ENCODE measurements at regions not wholly inside any gene's neighbourhood (a gene's known extent, or its start where the extent isn't known, plus 50 kb on each side); places are given as distances from the start of the nearest gene placed in this dataset.

GRCh38 chr2:58686776-58687175, 445.7 kb upstream of the FANCL start:
- TF ChIP-seq CTCF (IDR thresholded peaks at IDR 0.05; ENCODE audit: low read depth, low read length): no peak
- H3K4me3 ChIP-seq (ENCODE audit: low read depth, low read length): no peak overlapping the region

GRCh38 chr2:58680755-58681310, 439.7 kb upstream of the FANCL start:
- TF ChIP-seq CTCF (IDR thresholded peaks at IDR 0.05; ENCODE audit: low read depth, low read length): no peak
- no peak overlapping the region for H3K4me3 ChIP-seq (ENCODE audit: low read depth, low read length)

GRCh38 chr2:58677748-58678147, 436.6 kb upstream of the FANCL start:
- H3K4me3 ChIP-seq (ENCODE audit: low read depth, low read length): no peak overlapping the region
- no peak for TF ChIP-seq CTCF (IDR thresholded peaks at IDR 0.05; ENCODE audit: low read depth, low read length)

GRCh38 chr2:58671675-58672074, 430.6 kb upstream of the FANCL start:
- TF ChIP-seq CTCF (IDR thresholded peaks at IDR 0.05; ENCODE audit: low read depth, low read length): no peak
- H3K4me3 ChIP-seq (ENCODE audit: low read depth, low read length): no peak overlapping the region

GRCh38 chr2:58669998-58670397, 428.9 kb upstream of the FANCL start:
- no peak overlapping the region for H3K4me3 ChIP-seq (ENCODE audit: low read depth, low read length)
- TF ChIP-seq CTCF (IDR thresholded peaks at IDR 0.05; ENCODE audit: low read depth, low read length): no peak

- no peak overlapping the region for H3K4me3 ChIP-seq (ENCODE audit: low read depth, low read length)
- no peak for TF ChIP-seq CTCF (IDR thresholded peaks at IDR 0.05; ENCODE audit: low read depth, low read length)
These were observed 426.1 kb upstream of the FANCL start for GRCh38 chr2:58667137-58667774.

GRCh38 chr2:58666323-58666970, 425.3 kb upstream of the FANCL start:
- TF ChIP-seq CTCF (IDR thresholded peaks at IDR 0.05; ENCODE audit: low read depth, low read length): no peak
- H3K4me3 ChIP-seq (ENCODE audit: low read depth, low read length): no peak overlapping the region

All from WI38 (cell line).